ENCODE measurements at regions not wholly inside any gene's neighbourhood (a gene's known extent, or its start where the extent isn't known, plus 50 kb on each side); places are given as distances from the start of the nearest gene placed in this dataset.

DNA sequence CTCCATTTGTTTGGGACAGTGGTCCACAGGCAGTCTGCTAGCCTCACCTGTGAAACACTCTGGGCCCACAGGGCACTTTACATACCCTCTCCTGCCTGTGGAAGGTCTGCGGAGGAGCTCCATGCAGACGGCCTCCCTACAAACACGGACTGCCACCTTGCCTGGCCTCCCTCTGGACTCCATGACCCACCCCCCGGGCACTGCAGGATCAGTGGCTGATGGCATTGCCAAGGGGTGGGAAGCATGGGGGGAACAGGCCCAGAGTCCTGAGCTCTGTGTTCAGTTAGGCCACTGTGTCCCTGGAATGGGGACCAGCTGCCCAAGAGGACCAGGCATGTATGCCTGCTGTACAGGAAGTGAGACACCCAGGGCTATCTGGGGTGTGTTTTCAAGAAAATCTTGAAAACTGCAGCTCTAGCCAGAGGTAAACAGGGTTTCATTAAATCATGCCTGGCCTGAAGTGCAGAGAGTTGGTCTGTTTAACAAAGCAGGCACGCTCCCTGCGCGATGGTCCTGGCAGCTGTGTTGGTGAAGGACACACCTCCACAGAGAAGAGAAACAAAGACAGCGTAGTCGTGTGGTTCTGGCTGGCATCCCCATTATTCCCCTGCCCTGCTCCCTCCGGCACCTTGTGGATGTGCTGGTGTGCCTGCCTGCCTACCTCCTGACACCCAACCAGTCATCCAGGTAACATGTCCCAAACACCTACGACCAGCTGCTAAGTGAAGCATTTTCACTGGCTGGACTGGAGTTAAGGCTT is 470.8 kb upstream of the ZMIZ1 start:
- Histone ChIP-seq H3K4me1 (no peaks in the 10 kb centered on the region), H3K36me3 (no peaks in the 10 kb centered on the region), H3K27ac (no peak overlapping the region), H3K4me3 (no peak overlapping the region), H3K27me3 (no peaks in the 10 kb centered on the region), H3K9me3 (no peaks in the 10 kb centered on the region)
- no peak for DNase-seq
- ATAC-seq, result no peak
- TF ChIP-seq POLR2A (IDR thresholded peaks at IDR 0.05), result no peak
- TF ChIP-seq, protein P1, sequence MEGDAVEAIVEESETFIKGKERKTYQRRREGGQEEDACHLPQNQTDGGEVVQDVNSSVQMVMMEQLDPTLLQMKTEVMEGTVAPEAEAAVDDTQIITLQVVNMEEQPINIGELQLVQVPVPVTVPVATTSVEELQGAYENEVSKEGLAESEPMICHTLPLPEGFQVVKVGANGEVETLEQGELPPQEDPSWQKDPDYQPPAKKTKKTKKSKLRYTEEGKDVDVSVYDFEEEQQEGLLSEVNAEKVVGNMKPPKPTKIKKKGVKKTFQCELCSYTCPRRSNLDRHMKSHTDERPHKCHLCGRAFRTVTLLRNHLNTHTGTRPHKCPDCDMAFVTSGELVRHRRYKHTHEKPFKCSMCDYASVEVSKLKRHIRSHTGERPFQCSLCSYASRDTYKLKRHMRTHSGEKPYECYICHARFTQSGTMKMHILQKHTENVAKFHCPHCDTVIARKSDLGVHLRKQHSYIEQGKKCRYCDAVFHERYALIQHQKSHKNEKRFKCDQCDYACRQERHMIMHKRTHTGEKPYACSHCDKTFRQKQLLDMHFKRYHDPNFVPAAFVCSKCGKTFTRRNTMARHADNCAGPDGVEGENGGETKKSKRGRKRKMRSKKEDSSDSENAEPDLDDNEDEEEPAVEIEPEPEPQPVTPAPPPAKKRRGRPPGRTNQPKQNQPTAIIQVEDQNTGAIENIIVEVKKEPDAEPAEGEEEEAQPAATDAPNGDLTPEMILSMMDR (IDR thresholded peaks at IDR 0.05 in 4 of 5, conservative IDR thresholded peaks at IDR 0.05 in 1 of 5), result no peak
- intact Hi-C loops (cut with DNase I; ENCODE audit: low total_unique reads) (no loop called here), in situ Hi-C loops (cut with MboI; ENCODE audit: low sequenced_read_pairs in 4 of 4) (no loop called here)

- Histone ChIP-seq H3K36me3 (no peaks in the 10 kb centered on the region), H3K4me3 (no peak overlapping the region), H3K27ac (no peak overlapping the region), H3K27me3 (no peaks in the 10 kb centered on the region), H3K4me1 (no peaks in the 10 kb centered on the region), H3K9me3 (no peaks in the 10 kb centered on the region)
- in situ Hi-C loops (cut with MboI; ENCODE audit: low sequenced_read_pairs in 4 of 4), result no loop called here
- ATAC-seq (no peak), DNase-seq (no peak)
- intact Hi-C loops (cut with DNase I; ENCODE audit: low total_unique reads), result no loop called here
- TF ChIP-seq, protein P1 (IDR thresholded peaks at IDR 0.05 in 4 of 5, conservative IDR thresholded peaks at IDR 0.05 in 1 of 5), result no peak
- TF ChIP-seq POLR2A (IDR thresholded peaks at IDR 0.05), result no peak
These were observed 469.5 kb upstream of the ZMIZ1 start for GRCh38 chr10:78599122-78599853.

DNA sequence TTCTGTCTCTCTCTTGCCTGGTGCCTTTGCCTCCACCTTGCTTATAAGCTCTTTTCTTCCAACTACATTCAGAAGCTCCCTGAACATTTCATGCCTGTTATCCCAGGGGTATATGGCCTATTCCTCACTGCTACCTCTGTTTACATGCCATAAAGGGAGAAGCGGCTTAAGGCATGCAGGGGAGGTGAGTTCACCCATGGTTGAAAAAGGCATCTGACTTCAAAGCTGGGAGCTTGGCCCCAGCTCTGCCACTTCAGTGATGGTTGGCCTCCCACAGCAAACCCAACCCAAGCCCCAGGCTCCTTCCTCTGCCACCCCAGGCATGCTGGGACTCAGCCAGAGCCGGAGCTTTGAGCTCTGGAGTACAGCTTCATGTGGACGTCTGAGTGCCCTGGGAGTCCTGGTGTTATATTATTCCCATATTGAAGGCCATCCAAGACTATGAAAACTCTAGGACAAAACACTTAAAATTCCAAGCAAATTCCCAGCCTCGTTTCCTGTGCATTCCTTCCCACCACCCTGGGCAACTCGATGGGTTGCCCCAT is 468.6 kb upstream of the ZMIZ1 start:
- H3K4me3 ChIP-seq, result no peak overlapping the region
- no peaks in the 10 kb centered on the region for H3K36me3 ChIP-seq
- DNase-seq (no peak), ATAC-seq (no peak)
- H3K9me3 ChIP-seq, result no peaks in the 10 kb centered on the region
- H3K27me3 ChIP-seq, result no peaks in the 10 kb centered on the region
- no peak for TF ChIP-seq POLR2A (IDR thresholded peaks at IDR 0.05)
- TF ChIP-seq, protein P1 (IDR thresholded peaks at IDR 0.05 in 4 of 5, conservative IDR thresholded peaks at IDR 0.05 in 1 of 5), result no peak
- no peaks in the 10 kb centered on the region for H3K4me1 ChIP-seq
- in situ Hi-C loops (cut with MboI; ENCODE audit: low sequenced_read_pairs in 4 of 4) (no loop called here), intact Hi-C loops (cut with DNase I; ENCODE audit: low total_unique reads) (no loop called here)
- no peak overlapping the region for H3K27ac ChIP-seq

- Histone ChIP-seq H3K9me3 (no peaks in the 10 kb centered on the region), H3K27me3 (no peaks in the 10 kb centered on the region), H3K4me3 (no peak overlapping the region), H3K4me1 (no peaks in the 10 kb centered on the region), H3K27ac (no peak overlapping the region), H3K36me3 (no peaks in the 10 kb centered on the region)
- DNase-seq, result no peak
- intact Hi-C loops (cut with DNase I; ENCODE audit: low total_unique reads), result no loop called here
- ATAC-seq, result no peak
- TF ChIP-seq POLR2A (IDR thresholded peaks at IDR 0.05), result no peak
- TF ChIP-seq, protein P1 (IDR thresholded peaks at IDR 0.05 in 4 of 5, conservative IDR thresholded peaks at IDR 0.05 in 1 of 5), result no peak
- in situ Hi-C loops (cut with MboI; ENCODE audit: low sequenced_read_pairs in 4 of 4), result no loop called here
These were observed 468.0 kb upstream of the ZMIZ1 start for GRCh38 chr10:78600740-78601139.

Measured in gastrocnemius medialis (tissue), 4 donors.